Stimulated activated CD4-positive, alpha-beta T cell treated with anti-CD3 and anti-CD28 coated beads, Interleukin-4, amount 100 ng/mL, for 4 hours (primary cell): ENCODE measurements at regions not wholly inside any gene's neighbourhood (a gene's known extent, or its start where the extent isn't known, plus 50 kb on each side); places are given as distances from the start of the nearest gene placed in this dataset.
"Not testable (repeated sequence)": the region's sequence is repeated elsewhere in the genome, so short reads cannot be mapped to it uniquely, and the experiment has no call there.

ENCODE experiments used
- DNase-seq, 2 experiments: peaks; one replicate each; pipeline ENCODE4 v3.0.0-alpha.2; 2020

DNA sequence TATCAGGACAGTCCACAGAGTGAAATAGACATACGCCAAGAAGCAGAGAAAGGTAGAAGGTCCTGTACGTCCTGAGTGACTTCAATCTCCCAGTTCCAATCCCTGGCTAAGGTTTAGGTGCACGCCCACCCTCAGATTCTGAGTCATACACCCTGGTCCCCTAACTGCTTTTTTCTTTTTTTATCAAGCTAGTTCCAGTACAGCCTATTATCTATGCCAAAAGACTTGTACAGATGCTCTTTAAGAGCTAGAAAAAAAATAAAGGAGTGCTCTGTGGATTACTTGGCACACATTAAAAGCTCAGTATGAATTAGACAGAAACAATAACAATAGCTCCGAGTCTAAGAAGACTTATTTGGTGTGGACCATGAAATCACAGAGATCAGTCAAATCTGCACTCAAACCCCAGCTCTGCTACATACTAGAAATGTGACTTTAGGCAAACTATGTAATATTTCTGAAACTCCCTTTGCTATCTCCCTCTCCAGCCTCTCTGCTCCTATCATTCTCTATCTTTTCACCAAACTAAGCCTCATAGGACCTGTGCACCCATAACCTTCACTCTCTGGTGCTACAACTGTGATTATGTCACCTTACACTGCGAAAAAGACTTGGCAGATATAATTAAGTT, 168.8 kb upstream of the KCTD7 start:
- DNase-seq, result not testable (repeated sequence)

DNA sequence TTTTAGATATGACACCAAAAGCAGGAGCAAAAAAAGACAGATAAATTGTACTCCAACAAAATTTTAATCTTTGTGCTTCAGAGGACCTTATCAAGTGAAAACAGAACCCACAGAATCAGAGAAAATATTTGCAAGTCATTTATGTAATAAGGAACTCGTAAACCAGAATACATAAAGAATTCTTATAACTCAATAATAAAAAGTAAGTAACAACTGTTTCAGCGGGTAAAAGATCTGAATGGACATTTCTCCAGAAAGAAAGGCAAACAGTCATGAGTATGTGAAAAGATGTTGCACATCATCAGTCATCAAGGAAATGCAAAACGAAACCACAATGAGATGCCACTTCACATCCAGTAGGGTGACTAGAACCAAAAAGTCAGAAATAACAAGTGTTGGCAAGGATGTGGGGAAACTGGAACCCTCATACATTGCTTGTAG, 167.7 kb upstream of the KCTD7 start:
- no peak for DNase-seq

DNA sequence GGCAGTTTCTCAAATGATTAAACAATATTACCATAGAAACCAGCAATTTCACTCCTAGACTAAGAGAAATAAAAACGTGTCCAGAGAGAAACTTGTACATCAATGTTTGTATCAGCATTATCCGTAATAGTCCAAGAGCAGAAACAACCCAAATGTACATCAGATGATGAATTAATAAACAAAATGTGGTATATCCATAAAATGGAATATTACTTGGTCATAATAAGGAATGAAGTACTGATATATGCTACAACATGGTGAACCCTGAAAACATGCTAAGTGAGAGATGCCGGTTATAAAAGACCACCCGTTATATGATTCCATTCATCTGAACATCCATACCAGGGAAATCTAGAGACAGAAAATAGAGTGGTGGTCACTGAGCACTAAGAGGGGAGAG, 167.3 kb upstream of the KCTD7 start:
- DNase-seq, result not testable (repeated sequence)

DNA sequence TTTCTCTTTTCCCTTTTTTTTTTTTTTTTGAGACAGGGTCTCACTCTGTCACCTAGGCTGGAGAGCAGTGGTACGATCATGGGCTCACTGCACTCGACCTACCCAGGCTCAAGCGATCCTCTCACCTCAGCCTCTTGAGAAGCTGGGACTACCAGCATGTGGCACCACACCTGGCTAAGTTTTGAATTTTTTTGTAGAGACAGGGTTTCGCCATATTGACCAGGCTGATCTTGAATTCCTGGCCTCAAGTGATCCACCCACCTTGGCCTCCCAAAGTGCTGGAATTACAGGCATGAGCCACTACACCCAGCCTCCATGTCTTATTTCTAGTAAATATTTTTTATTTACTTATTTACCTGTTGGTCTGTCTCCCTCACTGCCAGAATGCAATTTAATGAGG, 165.8 kb upstream of the KCTD7 start:
- not testable (repeated sequence) for DNase-seq

DNA sequence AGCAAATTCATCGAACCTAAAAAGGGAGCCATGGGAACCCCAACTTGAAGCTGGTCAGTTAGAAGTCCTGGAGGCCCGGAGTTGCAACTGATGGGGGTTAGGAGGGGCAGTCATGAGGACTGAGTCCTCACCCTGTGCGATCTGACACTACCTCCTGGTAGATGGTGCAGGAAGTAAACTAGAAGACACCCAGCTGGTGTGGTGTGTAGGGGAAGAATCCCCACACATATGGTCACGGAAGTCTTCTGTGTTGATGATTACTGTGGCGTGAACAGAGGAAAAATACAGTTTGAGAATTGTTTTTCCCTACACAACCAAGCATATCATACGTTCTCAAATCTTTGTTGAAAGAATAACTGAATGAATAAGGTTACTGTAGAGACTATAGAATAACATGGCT, 164.6 kb upstream of the KCTD7 start:
- no peak for DNase-seq

DNA sequence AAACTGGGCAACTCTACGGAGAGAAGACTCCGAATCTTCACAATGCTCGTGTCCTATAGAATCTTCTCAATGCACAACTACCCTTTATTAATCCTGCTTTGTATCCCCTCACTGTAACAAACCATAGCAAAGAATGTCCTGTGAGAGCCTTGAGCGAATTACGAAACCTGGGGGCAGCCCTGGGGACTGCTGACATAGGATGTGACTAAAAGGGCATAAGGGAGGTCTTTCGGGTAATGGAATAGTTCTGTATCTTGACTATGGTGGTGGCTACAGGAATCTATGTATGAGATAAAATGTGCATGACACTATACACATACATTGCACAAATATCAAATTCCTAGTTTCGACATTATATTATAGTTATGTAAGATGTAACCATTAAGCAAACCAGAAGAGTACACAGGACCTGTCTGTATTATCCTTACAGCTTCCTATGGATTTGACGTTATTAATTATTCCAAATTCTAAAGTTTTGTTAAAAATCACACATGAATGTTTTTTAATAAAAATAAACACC, 162.5 kb upstream of the KCTD7 start:
- DNase-seq, result no peak

DNA sequence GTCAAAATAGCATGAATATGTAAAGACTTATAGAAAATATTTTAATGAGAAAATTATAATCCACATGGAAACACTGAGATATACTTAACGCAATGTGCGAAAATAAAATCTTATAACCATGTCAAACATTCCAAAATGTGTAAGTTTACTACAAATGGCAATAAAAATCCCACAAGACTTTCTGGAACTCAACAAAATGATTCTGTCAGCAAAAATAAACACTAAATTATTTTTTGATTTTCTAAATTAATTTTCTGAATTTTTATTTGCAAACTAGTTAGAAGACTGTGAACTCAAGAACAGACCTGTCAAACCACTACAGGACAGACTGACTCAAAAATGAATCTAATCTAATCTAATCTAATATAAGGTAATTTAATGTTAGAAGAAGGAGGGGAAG, 160.8 kb upstream of the KCTD7 start:
- no peak for DNase-seq

DNA sequence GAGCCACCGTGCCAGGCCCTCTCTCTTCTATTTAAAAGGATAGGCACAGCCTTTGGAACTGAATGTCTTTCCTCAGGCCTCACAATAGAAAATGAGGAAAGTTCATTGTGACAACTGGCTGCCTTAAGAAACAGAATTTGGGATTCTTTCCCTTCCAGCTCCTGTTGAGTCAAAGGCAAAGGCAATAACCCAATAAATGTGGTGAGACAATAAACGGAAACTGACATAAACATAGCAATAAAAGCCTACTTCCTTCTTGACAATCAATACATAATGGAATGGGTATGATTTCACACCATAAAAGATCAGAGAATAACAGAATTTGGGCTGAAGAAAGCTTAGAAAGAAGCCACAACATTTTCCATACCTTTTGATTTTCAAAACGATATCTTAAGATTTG, 155.6 kb upstream of the KCTD7 start:
- not testable (repeated sequence) for DNase-seq

DNA sequence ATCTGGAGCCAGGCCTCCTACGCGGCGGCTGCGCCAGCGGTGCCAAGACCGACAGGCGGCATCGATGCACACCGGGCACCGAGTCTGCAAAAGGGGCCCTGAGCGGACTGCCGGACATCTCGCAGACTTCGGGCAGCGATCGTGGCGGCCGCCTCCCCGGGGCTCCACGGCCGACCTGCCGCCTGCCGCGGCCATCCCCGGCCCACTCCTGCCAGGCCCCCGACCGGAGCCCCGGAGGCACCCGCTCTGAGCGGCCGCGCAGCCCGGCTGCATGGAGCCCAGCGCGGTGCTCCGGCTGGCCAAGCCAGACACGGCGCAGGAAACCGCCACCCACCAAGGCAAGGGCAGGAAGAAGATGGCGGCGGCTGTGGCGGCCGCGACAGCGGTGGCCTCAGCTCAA, 154.2 kb upstream of the KCTD7 start:
- DNase-seq, result no peak

DNA sequence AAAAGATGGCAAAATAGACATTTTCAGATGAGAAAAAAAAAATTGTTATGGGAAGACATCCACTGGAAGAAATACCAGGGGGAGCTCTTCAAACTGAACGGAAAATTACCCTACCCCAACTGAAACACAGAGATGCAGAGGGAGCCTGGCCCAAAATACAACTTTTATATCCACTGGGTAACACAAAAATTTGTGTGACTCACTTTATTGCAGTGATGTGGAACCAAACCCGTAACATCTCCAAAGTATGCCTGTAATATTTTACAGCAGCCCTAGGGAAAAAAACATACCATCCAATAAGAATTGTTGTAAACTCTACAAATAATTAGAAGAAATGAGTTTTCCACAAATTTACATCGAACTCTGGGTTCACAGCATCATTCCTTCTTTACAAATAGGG, 152.6 kb upstream of the KCTD7 start:
- not testable (repeated sequence) for DNase-seq

DNA sequence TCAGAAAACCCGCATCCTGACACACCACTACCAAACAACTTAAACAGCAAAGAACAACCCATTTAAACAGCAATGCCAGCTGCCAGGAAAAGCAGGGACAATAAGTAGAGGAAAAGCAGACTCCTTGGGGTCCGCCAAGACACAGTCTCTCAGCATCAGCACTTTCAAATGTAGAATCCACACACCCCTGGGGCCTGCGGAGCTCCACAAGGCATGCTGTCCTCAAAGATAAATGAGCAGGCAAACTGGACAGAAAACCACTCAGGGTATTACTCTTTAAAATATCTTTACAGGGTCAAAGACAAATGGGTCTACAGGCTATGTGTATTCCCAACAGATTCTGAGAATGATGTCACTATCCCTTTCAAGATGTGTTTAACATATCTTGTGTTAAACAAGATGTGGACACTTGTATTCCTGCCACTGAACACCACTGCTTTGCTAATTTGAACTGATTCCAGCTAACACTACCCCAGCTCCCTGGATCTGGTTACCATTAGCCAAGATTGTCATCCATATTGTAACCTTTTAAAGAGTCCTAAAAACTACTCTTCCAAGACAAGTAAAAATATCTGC, 150.8 kb upstream of the KCTD7 start:
- not testable (repeated sequence) for DNase-seq

DNA sequence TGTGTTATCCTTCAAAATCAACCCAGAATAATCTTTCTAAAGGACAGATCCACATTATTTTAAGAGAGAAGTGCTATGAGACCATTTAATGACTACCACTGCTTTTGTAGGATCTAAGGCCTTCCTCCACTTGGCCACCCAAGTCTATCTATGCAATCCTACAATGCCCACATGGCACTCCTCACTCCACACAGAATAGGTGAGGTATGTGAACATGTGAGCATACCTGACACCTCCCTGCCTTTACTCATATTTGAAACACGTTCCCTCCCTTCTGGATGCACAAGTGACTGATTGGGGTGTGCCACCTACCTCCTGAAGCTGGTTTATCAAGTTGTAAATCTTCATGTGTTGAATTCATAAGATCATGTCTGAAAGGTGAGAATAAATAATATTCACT, 147.5 kb upstream of the KCTD7 start:
- DNase-seq, result not testable (repeated sequence)

DNA sequence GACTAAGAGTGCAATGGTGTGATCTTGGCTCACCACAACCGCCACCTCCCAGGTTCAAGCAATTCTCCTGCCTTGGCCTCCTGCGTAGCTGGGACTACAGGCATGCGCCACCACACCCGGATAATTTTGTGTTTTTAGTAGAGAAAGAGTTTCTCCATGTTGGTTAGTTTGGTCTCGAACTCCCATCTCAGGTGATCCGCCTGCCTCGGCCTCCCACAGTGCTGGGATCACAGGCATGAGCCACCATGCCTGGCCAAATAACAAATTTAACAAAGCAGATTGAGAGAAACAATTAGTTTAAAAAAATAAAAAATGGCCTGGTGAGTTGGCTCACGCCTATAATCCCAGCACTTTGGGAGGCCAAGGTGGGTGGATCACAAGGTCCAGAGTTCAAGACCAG, 139.6 kb upstream of the KCTD7 start:
- DNase-seq, result not testable (repeated sequence)

DNA sequence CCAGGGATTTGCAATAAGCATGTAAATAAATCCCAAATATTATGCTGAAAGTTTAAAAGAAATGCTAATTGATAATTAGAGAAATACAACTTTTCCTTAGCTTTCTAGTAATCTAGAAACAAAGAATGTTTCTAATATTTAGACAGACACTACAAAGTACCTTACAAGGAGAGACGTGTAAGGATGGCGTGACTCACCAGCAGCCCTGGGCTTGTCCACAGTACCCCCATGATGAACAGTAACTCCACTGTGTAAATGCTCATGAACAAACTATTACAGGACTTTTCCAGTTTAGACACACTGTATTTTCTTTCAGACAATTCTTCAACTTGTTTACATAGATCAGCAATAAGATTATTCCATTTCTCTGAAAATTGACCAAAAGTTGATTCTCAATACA, 138.9 kb upstream of the KCTD7 start:
- DNase-seq, result not testable (repeated sequence)

DNA sequence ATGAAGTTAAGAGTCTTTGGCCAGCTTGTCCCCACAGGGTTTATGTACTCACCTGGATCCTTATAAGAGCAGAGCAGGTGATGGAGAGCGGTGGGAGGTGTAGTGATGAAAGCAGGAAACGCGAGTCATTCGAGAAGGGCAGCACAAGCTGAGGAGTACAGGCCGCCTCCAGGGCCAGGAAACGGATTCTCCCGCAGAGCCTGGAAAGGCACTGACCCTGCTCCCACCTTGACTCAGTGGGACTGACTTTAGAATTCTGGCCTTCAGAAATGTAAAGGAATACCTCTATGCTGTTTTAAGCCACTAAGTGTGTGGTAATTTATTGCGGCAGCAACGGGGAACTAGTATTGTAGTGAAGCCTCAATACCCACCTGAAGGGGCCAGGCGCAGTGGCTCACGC, 137.7 kb upstream of the KCTD7 start:
- DNase-seq, result not testable (repeated sequence)

DNA sequence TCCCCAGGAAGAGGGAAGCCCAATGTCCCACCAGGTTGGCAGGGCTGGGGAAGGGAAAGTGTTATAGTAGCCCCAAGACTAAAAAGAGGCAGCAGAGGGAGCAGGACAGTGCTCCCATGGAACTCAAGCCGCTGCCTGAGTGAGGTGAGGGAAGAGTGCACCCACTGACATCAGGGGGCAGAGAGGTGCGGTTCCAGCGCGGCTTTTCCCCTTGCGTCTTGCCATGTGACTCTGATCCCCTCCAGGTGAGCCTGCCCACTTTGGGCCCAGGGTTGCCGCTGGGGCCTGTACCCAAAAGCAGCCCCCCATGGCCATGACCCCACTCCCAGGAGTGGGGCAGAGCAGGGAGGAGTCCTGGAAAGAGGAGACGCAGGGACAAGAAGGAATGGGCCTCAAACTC, 136.3 kb upstream of the KCTD7 start:
- not testable (repeated sequence) for DNase-seq

DNA sequence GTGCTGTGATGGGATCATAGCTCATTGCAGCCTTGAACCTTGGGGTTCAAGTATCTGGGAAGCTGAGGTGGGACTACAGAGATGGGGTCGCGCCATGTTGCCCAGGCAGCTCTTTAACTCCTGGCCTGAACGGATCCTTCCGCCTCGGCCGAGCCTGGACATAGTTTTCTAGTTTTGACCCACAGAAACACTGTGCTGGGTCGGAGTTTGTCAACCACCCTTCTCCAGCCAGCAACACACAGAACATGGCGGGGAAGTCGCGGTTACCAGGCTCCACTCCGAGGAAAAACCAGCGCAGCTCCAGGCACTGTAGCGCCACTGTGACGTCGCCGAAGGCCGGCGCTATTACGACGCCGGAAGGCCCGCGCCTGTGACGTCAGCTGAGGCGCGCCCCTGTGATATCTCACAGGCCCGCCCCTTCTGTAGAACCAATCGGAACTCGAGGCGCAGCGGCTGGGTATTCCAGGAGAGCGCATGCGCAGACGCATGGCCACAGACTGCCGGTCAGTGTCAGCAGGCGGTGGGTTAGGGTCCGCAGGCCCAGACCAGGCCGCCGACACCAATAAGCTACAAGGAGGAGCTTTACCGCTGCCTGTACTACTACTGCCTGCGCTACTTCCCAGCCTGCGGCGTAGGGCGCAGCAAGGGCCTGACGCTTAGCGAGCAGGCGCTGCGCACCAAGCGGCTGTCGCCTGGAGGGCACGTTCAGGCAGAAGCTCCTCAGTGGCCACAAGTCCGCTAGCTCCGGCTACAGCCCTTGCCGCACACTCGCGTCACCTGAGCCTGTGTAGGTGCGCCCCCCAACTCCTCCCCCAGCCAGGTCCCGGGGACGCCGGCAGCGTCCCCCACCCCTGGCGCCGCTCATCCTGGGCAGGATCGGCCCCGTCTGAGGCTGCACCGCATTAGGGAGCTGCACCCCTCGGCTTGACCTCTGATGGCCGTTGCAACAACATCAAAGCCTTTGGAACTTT, 135.2 kb upstream of the KCTD7 start:
- DNase-seq, result peak; percentile 93 to 95

DNA sequence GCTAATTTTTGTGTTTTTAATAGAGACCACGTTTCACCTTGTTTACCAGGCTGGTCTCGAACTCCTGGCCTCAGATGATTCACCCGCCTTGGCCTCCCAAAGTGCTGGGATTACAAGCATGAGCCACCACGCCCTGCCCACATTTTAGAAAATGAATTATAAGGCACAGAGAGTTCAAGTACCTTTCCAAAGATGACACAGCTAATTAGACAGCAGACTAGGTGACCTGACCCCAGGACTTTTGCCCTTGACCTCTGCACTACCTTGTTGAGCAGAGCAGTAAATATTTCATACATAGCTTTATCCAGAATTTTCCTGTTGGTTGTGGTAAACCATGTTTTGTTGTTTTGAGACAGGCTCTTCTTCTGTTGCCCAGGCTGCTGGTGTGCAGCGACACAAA, 131.3 kb upstream of the KCTD7 start:
- DNase-seq, result no peak

DNA sequence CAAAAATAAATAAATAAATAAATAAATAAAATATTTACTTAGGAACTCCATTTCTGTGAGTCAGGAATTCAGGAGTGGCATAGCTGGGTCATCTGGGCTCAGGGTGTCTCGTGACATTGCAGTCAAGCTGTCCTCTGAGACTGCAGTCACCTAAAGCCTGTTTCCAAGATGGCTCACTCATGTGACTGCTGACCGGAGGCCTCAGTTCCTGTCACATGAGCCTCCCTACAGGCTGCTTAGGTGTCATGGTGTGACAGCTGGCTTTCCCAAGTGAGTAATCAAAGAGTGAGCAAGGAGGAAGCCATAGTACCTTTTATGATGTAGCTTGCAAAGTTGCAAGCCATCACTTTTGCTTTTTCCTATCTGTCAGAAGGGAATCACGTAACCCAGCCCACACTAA, 128.6 kb upstream of the KCTD7 start:
- DNase-seq, result no peak

DNA sequence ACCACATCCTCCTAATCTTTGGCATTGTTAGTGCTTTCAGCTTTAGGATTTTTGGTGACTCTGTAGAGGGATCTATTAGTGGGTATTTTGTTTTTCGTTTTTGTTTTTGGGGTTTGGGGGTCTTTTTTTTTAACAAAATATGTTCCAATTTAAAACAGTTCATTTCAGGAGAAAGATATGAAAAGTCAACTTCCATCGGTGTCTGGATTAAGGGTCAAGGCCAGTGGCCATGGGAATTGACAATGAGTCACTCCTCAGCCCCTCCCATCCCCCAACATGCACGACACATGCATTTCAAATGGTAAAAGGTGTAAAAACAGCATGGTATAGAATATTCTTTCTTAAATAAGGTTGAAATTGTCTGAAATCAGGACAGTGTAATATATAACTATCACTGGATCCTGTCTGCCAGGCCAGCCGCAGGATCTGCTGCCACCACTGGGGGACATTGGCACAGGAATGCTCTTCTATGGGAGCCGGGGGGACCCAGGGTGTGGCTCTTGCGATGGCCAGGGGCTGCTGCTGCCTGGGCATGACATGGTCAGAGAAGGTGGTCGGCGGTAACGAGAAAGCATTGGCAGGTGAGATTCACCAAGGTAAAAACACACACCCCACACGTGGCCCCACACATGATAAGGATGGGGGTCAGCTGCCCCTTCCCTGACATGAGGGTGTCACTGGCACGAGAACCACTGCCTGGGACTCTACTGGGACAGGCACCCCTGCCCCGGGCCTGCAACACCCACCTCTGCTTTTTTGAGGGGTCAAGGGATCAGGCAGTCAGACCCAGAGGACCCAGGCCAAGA, 126.2 kb upstream of the KCTD7 start:
- DNase-seq, result no peak

DNA sequence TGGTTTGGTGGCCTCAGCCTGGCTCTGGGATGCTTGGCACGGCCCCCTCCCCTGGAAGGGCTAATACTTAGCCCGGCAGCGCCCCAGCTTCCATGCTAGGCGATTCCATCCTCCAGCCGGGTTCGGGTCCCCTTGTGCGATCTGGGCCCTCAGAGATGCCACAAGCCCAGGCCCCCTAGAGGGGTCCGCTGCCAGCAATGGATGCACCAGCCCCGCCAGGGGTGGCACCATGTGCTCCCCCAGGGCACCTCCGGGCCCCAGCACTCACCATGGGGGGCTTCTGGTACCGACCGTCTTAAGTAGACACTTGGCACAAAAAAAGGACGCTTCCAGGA, 125.7 kb upstream of the KCTD7 start:
- DNase-seq, result no peak

DNA sequence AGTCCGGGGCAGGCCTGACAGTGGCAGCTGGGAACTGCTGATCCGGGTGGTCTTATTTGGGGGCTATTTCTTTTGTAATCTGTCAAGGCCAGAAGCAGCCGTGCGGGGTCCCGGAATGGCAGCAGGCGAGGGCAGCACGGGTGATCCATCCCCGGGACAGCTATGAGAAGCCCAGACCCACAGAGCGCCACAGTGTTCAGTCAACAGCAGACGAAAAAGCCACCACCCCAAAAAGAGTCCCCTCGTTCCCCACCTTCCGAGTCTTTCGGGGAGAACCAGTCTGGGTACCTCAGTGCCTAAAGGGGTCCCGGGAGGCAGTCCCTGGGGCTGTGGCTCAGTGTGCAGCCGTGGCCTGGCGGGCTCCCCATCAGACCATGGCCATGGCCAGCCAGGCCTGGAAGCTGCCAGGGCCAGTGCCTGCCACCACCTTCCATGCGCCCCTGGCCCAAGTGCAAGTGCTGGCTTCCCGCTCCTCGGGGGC, 125.1 kb upstream of the KCTD7 start:
- DNase-seq, result no peak

DNA sequence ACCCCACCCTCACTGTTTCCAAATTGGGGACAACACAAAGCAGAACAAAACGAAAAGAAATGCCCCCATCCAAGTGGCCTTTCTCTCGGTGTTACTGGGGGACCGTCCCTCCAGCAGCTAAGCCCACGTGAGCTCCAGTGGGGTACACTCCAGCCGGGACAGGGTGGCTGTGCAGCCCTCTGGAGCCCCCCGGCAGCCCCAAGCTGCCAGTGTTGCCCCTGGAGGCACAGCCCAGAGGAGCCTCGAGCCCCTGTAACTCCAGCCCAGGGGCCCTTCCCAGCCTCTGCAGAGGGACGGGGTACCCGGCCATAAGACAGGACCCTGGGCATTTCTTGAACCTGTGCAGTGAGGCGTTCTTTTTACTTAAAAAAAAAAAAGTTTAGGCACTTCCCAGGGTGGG, 124.5 kb upstream of the KCTD7 start:
- DNase-seq, result no peak
